ENCODE measurements at regions not wholly inside any gene's neighbourhood (a gene's known extent, or its start where the extent isn't known, plus 50 kb on each side); places are given as distances from the start of the nearest gene placed in this dataset.

DNA sequence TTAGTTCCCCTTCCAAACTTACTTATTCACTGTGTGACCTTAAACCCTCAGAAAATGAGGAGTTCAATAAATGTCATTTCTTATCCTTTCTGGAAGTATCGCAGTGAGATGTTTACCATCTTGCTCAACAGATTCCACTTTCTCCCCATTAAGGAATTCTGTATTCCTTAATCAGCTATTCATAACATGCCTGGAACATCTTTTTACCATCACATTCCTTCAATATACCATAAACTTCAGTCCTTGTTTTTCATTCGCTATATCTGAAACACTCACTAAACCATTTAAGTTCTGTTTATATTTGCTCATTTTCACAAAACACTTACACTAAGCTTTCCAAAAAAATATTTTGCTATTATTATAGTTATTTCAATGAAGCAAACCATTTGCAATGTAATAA lies 1158.6 kb downstream of the CDH12 start:
- no peak for DNase-seq (ENCODE audit: low read depth in 3 of 3, low spot score in 2 of 3)

DNA sequence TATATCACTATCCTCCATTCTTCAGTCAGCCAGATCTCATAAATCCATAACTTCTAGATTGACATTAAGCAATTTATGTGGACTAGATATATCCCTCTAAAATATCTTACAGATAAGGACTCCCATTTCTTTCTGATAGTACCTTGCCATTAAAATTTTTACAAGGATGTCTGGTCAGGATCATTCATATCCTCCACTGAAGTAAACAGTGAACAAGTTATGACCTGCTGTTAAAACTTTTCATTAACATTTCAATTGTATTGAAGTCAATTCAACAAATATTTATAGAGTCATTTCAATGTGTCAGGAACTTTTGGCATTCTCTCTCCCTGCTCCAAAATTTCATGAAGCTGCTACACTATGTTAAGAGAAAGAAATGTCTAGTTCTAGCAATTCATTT lies 1159.6 kb downstream of the CDH12 start:
- no peak for DNase-seq (ENCODE audit: low read depth in 3 of 3, low spot score in 2 of 3)

DNA sequence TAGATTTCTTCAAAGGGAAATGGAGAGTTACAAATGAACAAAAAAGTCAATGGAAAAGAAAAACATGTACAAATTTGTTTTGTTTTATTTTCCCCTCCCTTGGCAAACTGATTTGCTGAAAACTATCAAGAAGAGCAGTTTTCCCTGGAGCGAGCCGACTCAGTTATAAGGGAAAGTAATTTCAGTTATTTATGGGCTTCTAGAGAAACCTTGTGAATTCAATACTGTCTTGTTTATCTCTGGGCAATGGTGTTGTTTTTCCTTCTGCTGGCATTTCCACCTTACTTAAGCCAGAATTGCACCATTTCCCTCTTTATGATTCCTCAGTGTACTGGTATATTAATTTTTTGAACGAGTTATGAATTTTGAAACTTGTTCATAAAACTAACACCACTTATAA lies 1163.6 kb downstream of the CDH12 start:
- no peak for DNase-seq (ENCODE audit: low read depth in 3 of 3, low spot score in 2 of 3)

DNA sequence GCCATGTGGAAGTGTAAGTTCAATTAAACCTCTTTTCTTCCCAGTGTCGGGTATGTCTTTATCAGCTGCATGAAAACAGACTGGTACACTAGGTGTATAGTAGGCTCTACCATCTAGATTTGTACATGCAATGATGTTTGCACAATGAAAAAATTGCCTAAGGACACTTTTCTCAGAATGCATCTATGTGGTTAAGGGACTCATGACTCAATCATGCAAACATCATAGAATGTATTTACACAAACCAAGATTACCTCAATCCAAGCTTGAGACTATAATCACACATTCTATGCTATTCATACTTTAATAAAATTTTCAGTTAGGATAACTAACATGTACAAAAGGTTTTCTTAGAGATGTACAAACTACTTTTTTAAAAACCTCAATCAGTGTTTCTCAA lies 1164.5 kb downstream of the CDH12 start:
- DNase-seq (ENCODE audit: low read depth in 3 of 3, low spot score in 2 of 3), result no peak

DNA sequence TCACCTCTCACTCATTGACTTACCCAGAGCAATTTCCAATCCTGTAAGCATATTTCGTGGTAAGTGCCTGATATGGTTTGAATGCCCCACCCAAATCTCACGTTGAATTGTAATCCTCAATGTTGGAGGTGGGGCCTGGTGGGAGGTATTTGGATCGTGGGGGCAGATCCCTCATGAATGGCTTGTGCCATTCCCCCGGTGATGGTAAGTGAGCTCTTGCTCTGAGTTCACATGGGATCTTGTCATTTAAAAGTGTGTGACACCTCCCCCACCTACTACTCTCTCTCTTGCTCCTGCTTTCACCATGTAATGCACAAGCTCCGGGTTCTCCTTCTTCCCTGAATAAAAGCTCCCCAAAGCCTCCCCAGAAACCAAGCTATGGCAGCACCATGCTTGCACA lies 1165.5 kb downstream of the CDH12 start:
- DNase-seq (ENCODE audit: low read depth in 3 of 3, low spot score in 2 of 3), result no peak

DNA sequence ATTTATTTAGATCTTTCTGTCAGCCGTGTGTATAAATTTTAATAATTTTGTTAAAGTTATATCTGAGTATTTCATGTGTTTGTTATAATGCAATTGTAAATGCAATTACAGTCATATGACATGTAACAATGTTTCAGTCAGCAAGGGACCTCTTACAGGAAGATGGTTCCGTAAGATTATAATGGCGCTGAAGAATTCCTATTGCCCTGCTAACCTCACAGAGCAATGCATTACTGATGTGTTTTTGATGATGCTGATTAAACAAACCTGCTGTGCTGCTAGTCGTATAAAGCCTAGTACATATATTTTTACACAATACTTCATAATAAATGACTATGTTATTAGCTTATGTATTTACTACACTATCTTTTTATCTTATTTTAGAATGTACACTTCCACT lies 1166.4 kb downstream of the CDH12 start:
- no peak for DNase-seq (ENCODE audit: low read depth in 3 of 3, low spot score in 2 of 3)

DNA sequence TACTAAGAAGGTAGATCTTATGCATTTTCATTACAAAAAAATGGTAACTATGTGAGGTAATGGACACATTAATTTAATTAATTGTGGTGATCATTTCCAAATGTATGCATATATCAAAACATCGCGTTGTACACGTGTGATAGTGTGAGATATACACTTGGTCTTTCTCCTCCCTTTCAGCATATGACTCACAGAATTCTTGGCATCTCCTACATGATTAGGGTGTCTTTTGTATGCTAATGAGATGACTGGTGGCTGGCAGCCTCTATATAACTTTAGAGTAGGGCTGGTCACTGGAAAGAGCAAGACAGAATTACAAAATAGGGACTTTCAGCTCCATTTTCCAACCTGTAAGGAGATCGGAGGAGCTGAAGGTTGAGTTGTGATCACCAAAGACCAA lies 1167.6 kb downstream of the CDH12 start:
- no peak for DNase-seq (ENCODE audit: low read depth in 3 of 3, low spot score in 2 of 3)

DNA sequence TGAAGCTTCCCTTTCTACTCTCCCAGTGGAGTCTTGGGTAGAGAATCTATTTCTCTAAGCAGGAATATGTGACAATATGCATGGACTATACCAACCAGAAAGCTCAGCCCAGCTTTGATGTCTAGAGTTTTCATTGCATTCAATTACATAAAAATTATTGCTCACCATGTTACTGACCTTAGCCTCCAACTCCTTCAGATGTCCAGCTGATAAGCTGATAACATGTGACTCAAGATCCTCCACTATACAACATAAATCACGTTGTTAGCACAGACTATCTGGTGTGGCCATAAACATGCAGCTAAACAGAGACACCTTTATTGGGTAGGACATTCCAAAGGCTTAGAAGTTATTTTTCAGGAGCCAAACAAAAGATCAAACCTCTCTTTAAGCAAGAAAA lies 1168.2 kb downstream of the CDH12 start:
- no peak for DNase-seq (ENCODE audit: low read depth in 3 of 3, low spot score in 2 of 3)

DNA sequence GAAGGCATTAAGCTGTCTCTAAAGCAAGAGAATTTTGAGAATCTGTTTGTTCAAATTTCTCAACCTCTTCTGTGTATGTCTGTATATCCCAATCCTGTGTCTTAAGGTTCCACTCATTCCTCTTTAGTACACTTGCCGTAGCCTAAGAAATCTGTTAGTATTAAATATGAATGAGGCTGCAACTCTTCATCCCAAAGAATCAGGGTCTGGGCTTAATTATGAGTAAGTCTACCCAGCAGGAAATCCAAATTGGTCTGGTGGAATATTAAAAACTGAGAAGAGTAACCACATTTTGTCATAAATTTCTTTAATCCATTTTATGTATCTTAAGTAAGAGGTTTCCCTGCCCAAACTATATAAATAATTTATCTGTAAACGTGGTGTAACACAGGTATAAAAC lies 1171.2 kb downstream of the CDH12 start:
- DNase-seq (ENCODE audit: low read depth in 3 of 3, low spot score in 2 of 3), result no peak

DNA sequence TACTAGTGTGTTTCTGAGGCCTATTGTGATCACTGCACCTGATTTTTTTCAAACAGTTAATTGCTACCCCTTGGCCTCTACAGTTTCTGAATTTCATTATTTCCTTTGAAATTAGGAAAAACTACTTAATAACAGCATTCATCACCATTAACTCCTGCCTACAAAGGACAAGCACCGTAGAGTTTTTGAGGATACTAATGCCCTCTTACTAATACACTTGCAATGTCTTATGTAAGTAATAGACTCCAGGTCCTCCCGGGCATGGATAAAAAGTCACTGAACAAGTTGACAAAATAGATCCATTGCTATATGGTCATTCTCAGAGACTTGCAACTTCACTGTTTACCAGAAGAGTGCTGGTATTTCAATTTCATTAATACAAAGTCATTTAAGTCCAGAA lies 1172.5 kb downstream of the CDH12 start:
- no peak for DNase-seq (ENCODE audit: low read depth in 3 of 3, low spot score in 2 of 3)

DNA sequence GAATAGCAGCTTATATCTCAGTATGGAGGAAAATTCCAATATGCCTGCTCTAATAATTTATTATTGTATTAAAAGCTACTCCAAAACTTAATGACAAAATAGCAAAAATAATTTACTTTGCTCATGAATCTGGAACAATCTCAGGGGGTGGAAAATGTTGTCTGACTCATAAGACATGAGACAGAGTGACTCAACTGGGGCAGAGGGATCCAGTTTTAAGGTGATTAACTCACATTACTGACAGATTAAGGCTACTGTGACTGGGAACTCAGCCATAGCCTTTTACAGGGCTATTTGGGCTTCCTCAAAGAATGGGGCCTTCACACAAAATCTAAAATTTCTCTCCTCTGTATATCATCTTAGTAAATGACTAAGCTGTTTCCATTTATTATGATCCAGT lies 1172.9 kb downstream of the CDH12 start:
- no peak for DNase-seq (ENCODE audit: low read depth in 3 of 3, low spot score in 2 of 3)

DNA sequence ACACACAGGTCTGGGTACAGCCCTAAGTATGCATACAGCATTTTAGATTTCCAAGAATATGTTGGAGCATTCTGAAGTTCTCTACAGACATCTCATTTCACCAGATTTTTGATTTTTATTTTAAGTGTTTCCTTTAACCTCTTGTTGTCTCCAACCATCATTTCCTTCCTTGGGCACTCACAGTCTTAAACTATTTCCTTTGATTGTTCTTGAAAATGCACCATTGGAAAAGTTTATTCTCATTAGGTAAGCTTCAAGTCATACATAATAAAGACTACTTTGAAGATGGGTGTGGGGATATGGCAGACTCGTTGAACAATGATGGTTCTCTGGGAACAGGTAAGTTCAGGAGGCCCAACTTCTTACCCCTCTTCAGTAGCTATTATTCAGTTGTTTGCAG lies 1174.6 kb downstream of the CDH12 start:
- no peak for DNase-seq (ENCODE audit: low read depth in 3 of 3, low spot score in 2 of 3)

DNA sequence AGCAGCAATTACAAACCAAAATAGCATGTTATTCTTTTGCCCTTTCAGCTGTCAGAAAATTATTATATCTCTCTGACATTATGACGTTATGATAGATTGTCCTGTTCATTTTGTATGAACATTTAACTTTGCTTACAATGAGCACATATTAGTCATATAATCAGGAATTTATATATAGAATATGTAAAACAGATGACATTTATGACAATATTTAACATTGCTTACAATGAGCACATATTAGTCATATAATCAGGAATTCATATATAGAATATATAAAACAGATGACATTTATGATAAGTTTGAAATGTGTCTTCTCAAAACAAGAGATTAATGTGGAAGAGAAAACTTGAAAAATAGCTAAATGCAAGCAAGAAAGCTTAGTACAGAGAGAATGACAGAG lies 1180.2 kb downstream of the CDH12 start:
- DNase-seq (ENCODE audit: low read depth in 3 of 3, low spot score in 2 of 3), result no peak

DNA sequence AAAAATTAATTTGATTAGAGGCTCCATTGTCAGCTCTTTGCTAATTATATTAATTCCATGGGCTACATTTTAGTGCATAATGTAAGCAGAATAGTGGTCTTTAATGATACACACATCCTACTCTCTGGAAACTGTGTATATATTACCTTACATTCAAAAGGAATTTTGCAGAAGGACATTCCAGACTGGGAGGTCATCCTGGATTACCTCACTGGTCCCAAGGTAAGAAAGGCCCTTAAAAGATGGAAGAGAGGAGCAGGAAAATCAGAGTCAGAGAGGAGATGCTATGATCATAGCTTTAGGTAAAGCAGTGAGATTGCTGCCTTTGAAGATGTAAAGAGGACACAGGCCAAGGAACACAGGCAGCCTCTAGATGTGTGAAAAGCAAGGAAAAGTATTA lies 1180.8 kb downstream of the CDH12 start:
- DNase-seq (ENCODE audit: low read depth in 3 of 3, low spot score in 2 of 3), result no peak

DNA sequence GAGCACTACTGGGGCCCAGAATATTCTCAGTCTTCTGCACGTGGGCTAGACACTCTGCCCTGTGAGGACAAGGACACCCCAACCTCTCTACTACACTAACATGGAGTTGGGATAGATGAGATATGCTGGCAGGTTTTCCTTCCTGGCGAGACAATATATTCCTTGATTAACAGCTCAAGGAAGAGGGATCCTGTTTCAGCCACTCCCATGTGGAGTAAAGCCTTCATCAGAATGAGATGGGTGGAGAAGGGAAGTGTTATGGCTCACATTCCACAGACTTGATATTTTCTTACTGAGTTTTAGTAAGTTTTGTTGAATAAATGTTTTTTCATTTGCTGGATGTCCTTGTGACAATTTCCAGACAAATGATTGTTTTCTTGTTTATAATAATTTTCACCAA lies 1187.6 kb downstream of the CDH12 start:
- DNase-seq (ENCODE audit: low read depth in 3 of 3, low spot score in 2 of 3), result no peak

DNA sequence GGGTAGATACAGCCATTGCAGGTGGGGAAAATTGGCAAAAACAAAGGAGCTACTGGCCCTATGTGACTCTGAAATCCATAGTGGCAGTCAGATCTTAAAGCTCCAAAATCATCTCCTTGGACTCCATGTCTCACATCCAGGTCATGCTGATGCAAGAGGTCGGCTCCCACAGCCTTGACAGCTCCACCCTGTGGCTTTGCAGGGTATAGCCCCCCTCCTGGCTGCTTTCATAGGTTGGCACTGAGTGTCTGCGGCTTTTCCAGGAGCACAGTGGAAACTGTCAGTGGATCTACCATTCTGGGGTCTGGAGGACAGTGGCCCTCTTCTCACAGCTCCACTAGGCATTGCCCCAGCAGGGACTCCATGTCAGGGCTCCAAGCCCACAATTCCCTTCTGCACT lies 1190.1 kb downstream of the CDH12 start:
- DNase-seq (ENCODE audit: low read depth in 3 of 3, low spot score in 2 of 3), result no peak

DNA sequence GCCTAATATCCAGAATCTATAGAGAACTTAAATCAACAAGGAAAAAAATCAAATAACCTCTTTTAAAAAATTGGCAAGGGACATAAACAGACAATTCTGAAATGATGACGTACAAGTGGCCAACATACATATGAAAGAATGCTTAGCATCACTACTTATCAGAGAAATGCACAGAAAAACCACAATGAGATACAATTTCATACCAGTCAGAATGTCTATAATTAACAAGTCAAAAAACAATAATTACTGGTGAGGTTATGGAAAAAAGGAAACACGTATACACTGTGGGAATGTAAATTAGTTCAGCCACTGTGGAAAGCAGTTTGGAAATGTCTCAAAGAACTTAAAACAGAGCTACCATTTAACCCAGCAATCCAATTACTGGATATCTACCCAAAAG lies 1192.0 kb downstream of the CDH12 start:
- DNase-seq (ENCODE audit: low read depth in 3 of 3, low spot score in 2 of 3), result no peak

DNA sequence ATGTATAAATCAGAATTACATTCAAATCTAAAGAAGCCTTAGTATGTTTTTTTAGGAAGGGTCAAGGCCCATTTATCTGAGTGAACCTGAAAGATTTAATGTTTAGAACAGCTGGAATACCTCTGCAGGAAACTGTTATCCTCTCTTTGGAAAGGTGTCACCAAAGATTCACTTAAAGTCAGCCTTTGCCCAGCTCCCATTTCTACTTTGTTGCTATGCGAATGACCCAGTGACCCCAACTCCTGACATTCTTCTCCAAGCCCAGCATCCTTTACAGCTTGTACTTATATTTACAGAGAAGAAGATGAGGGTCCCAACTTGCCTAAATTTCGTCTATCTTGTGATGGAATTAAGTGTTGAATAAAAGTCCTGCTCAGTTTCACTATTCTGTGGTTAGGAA lies 1198.6 kb downstream of the CDH12 start:
- DNase-seq (ENCODE audit: low read depth in 3 of 3, low spot score in 2 of 3), result peak in 2 of 3 donors; percentile 29

DNA sequence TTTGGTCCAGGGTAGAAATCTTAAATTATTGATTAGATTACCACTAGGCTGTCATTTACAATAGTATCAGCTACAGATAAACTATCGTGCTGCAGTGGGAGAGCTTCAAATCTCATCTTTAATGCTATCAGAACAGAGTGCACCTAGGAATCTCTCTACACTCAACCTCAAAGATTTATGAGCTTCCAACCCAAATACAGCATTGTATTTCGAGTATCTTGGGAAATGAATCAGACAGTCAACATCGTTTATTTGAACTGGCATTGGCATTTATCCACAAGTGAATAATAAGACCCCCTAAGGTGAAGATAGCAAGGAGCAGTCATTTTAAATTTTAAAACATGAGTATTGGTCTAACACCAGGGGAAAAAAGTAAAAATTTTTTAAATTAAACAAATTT lies 1203.2 kb downstream of the CDH12 start:
- no peak for DNase-seq (ENCODE audit: low read depth in 3 of 3, low spot score in 2 of 3)

DNA sequence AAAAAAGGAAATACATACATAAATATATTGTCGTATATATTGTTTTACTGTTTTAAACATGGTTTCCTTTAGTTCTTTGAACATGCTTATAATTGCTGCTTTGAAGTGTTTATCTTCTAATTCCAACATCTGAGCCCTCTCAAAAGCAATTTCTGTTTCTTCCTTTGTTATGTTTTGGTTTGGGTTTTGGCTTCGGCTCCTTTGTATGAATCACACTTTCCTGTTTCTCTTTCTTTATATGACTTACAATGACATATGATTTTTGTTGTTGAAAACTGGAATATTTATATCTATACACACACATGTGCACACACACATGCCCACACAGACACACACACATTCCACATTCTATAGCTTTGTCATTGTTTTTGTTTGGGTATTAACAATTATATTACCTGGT lies 1206.7 kb downstream of the CDH12 start:
- no peak for DNase-seq (ENCODE audit: low read depth in 3 of 3, low spot score in 2 of 3)

DNA sequence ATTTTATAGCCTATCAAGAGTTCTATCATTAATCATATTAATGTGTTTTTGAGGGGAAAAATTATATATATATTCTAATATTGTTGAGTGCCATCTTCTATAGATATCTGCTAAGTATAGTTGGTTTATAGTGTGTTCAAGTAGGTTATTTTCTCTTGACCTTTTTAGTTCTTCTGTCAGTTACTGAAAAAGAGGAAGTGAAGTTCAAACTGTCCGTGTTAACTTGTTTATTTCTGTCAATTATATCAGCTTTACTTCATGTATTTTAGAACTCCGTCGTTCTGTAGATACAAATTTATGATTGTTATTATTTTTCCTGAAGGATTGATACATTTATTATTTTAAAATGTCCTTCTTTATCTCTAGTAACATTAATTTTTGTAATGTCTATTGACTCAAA lies 1209.1 kb downstream of the CDH12 start:
- DNase-seq (ENCODE audit: low read depth in 3 of 3, low spot score in 2 of 3), result no peak

DNA sequence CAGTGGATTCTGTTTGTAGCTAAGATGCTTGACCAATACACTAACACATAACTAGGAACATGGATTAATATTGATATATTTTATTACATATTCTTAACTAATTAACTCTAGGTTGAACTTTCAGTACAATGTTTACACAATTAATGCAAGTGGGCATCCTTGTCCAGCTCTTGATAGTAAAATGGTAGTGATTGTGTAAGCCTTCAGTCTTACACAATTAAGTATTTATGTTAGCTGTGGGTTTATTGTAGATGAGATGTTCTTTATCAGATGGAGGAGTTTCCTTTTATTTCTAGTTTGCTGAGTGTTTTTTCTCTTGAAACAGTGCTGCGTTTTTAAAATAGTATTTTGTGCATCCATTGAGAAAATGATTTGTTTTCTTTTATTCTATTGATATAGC lies 1210.8 kb downstream of the CDH12 start:
- no peak for DNase-seq (ENCODE audit: low read depth in 3 of 3, low spot score in 2 of 3)

DNA sequence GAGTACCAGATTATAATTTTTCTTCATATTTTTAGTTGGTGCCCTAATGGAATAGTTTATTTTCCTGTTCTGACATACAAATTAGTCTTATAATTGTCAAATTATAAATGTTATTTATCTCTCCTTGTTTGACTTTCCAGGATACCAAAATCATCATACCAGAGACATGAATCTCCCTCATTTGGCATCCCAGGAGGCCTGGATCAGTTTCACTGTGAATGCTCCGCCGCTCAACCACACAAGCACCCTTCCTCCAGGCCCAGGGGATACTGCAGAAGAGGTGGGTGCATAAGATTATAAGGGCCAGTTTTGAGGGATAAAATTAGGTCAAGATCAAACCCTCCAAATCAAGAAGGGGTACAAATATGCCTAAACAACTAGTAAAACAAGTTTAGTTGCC lies 1229.3 kb downstream of the CDH12 start:
- DNase-seq (ENCODE audit: low read depth in 3 of 3, low spot score in 2 of 3), result no peak

DNA sequence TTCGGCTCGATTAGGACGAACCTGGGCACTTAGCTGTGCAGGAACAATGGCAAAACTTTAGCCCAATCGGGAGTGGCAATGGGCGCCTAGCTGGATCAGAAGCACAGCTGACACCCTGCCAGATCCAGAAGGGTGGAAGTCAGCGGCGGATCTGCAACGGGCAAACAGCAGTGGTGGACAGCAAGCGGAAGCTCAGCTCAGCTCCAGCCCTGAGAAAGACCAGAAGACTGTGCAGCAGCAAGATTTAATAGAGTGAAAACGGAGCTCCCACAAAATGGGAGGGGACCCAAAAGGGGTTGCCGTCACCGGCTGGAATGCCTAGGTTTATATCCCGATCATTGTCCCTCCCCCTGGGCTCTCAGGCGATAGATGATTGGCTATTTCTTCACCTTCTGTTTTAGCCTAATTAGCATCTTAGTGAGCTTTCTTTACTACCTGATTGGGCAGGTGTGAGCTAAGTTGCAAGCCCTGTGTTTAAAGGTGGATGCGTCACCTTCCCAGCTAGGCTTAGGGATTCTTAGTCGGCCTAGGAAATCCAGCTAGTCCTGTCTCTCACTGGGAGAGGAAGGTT lies 1237.9 kb downstream of the CDH12 start:
- no peak for DNase-seq (ENCODE audit: low read depth in 3 of 3, low spot score in 2 of 3)

All from right renal cortex interstitium (tissue), 3 donors.